Nephron progenitor cell (in vitro differentiated cells): ENCODE measurements at regions not wholly inside any gene's neighbourhood (a gene's known extent, or its start where the extent isn't known, plus 50 kb on each side); places are given as distances from the start of the nearest gene placed in this dataset.

Source experiments
- DNase-seq: peaks from one replicate; pipeline ENCODE4 v3.0.0; 2021
- H3K27ac Mint-ChIP-seq: 2 replicates; pipeline ENCODE4 v1.8.0; 2021; ENCODE audit warnings: mild to moderate bottlenecking, moderate library complexity, mixed read lengths
- H3K27me3 Mint-ChIP-seq: 2 replicates; pipeline ENCODE4 v1.8.0; 2021; ENCODE audit warnings: mild to moderate bottlenecking, low read depth, mixed read lengths; ENCODE audit not compliant: poor library complexity
- H3K36me3 Mint-ChIP-seq: 2 replicates; pipeline ENCODE4 v1.8.0; 2021; ENCODE audit warnings: low read depth, mixed read lengths
- H3K4me1 Mint-ChIP-seq: 2 replicates; pipeline ENCODE4 v1.8.0; 2021; ENCODE audit warnings: mixed read lengths
- H3K4me3 Mint-ChIP-seq: 2 replicates; pipeline ENCODE4 v1.8.0; 2021; ENCODE audit warnings: mild to moderate bottlenecking, moderate library complexity, mixed read lengths
- H3K9me3 Mint-ChIP-seq: 2 replicates; pipeline ENCODE4 v1.8.0; 2021; ENCODE audit warnings: mild to moderate bottlenecking, moderate library complexity, mixed read lengths
- TF ChIP-seq, protein P1 (sequence below): fragments of 200-600 bp; sonication (generic); IDR thresholded peaks from 2 replicates; pipeline ENCODE4 v1.5.0; 2021; ENCODE audit warnings: antibody characterized with exemption

GRCh38 chr6:97822632-97823031, 539.6 kb upstream of the MMS22L start:
- no peak overlapping the region for H3K27ac Mint-ChIP-seq
- no peak for DNase-seq
- H3K27me3 Mint-ChIP-seq = no peaks in the 10 kb centered on the region
- no peaks in the 10 kb centered on the region for H3K36me3 Mint-ChIP-seq
- H3K4me3 Mint-ChIP-seq = no peak overlapping the region
- H3K9me3 Mint-ChIP-seq = no peaks in the 10 kb centered on the region
- TF ChIP-seq, protein P1, sequence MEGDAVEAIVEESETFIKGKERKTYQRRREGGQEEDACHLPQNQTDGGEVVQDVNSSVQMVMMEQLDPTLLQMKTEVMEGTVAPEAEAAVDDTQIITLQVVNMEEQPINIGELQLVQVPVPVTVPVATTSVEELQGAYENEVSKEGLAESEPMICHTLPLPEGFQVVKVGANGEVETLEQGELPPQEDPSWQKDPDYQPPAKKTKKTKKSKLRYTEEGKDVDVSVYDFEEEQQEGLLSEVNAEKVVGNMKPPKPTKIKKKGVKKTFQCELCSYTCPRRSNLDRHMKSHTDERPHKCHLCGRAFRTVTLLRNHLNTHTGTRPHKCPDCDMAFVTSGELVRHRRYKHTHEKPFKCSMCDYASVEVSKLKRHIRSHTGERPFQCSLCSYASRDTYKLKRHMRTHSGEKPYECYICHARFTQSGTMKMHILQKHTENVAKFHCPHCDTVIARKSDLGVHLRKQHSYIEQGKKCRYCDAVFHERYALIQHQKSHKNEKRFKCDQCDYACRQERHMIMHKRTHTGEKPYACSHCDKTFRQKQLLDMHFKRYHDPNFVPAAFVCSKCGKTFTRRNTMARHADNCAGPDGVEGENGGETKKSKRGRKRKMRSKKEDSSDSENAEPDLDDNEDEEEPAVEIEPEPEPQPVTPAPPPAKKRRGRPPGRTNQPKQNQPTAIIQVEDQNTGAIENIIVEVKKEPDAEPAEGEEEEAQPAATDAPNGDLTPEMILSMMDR = no peak
- peaks cover 6% of the 10 kb centered on the region for H3K4me1 Mint-ChIP-seq

DNA sequence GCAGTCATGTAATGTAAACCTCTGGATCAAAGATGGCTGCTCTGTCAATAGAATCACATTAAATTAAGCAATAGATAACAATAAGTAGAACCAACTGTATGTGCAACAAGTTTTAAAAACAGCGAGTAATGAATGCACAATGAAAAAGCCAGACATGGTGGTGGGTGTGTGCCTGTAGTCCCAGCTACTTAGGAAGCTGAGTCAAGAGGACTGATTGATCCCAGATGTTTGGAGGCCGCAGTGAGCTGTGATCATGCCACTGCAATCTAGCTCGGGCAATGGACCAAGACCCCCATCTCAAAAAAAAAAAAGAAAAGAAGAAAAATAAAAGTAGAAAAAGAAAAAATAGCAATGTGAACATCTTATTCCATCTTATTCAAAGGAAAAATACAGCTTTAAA, 558.7 kb upstream of the MMS22L start:
- peaks cover 6% of the 10 kb centered on the region for H3K27me3 Mint-ChIP-seq
- no peak overlapping the region for H3K27ac Mint-ChIP-seq
- H3K36me3 Mint-ChIP-seq = no peaks in the 10 kb centered on the region
- TF ChIP-seq, protein P1 = no peak
- no peaks in the 10 kb centered on the region for H3K9me3 Mint-ChIP-seq
- no peak for DNase-seq
- H3K4me1 Mint-ChIP-seq = no peaks in the 10 kb centered on the region
- no peak overlapping the region for H3K4me3 Mint-ChIP-seq

DNA sequence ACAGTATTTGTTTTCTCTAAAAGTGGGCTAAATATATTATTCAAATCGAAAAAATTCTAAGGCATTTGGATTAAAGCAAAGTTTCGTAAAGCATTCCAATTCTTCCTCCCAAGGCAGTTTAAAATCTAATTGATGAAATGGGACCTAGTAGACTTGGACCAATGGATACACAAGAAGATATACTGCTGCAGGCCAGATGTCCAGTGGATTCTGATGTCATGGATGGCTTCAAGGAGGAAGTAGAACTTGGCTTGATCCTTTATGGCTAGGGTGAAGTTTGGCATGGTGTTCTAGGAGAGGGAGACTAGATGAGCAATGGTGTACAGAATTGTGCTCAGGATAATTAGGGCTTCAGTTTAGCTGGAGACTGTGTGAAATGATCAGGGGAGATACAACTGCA, 559.5 kb upstream of the MMS22L start:
- H3K4me1 Mint-ChIP-seq = no peaks in the 10 kb centered on the region
- H3K27ac Mint-ChIP-seq = no peak overlapping the region
- H3K36me3 Mint-ChIP-seq = no peaks in the 10 kb centered on the region
- peaks cover 6% of the 10 kb centered on the region for H3K27me3 Mint-ChIP-seq
- no peak for DNase-seq
- H3K9me3 Mint-ChIP-seq = no peaks in the 10 kb centered on the region
- TF ChIP-seq, protein P1 = no peak
- H3K4me3 Mint-ChIP-seq = no peak overlapping the region

- Mint-ChIP-seq H3K9me3 (no peaks in the 10 kb centered on the region), H3K27ac (no peak overlapping the region), H3K36me3 (no peaks in the 10 kb centered on the region), H3K4me3 (no peak overlapping the region), H3K4me1 (peaks cover 5% of the 10 kb centered on the region), H3K27me3 (peaks cover 6% of the 10 kb centered on the region)
- DNase-seq = no peak
- TF ChIP-seq, protein P1 = no peak
These were observed 566.4 kb upstream of the MMS22L start for GRCh38 chr6:97849390-97849789.

- Mint-ChIP-seq H3K36me3 (no peaks in the 10 kb centered on the region), H3K4me3 (no peak overlapping the region), H3K4me1 (peaks cover 5% of the 10 kb centered on the region), H3K27ac (no peak overlapping the region), H3K9me3 (no peaks in the 10 kb centered on the region), H3K27me3 (no peaks in the 10 kb centered on the region)
- TF ChIP-seq, protein P1 = no peak
- no peak for DNase-seq
These were observed 567.6 kb upstream of the MMS22L start for GRCh38 chr6:97850458-97851212.

- Mint-ChIP-seq H3K4me1 (no peaks in the 10 kb centered on the region), H3K27ac (no peak overlapping the region), H3K27me3 (no peaks in the 10 kb centered on the region), H3K9me3 (no peaks in the 10 kb centered on the region), H3K4me3 (no peak overlapping the region), H3K36me3 (no peaks in the 10 kb centered on the region)
- TF ChIP-seq, protein P1 = no peak
- DNase-seq = no peak
These were observed 580.7 kb upstream of the MMS22L start for GRCh38 chr6:97863697-97864096.
